Colonic mucosa (tissue), 4 donors: ENCODE measurements at regions not wholly inside any gene's neighbourhood (a gene's known extent, or its start where the extent isn't known, plus 50 kb on each side); places are given as distances from the start of the nearest gene placed in this dataset.

Experiments
- DNase-seq: peaks from one replicate; pipeline ENCODE4 v3.0.0-alpha.2; 2020
- H3K27ac ChIP-seq: fragments of 200-600 bp; one replicate; pipeline ENCODE4 v1.8.0; 2021
- H3K27me3 ChIP-seq: fragments of 200-600 bp; one replicate; pipeline ENCODE4 v1.8.0; 2021
- H3K36me3 ChIP-seq: fragments of 200-600 bp; one replicate; pipeline ENCODE4 v1.8.0; 2021
- H3K4me1 ChIP-seq: fragments of 200-600 bp; one replicate; pipeline ENCODE4 v1.8.0; 2021; ENCODE audit warnings: mild to moderate bottlenecking
- H3K4me3 ChIP-seq: fragments of 200-600 bp; one replicate; pipeline ENCODE4 v1.8.0; 2021
- H3K9ac ChIP-seq, 2 donors: one replicate each; pipeline ENCODE4 v1.7.0; 2013; ENCODE audit warnings: control low read depth in 2 of 2, low read depth in 2 of 2, low read length in 2 of 2
- H3K9me3 ChIP-seq: fragments of 200-600 bp; one replicate; pipeline ENCODE4 v1.8.0; 2021
- intact Hi-C: fragments of 100-400 bp; cut with DNase I; formaldehyde crosslinking; loops from one replicate; pipeline ENCODE4 v1.14.1; 2022
- TF ChIP-seq, protein P1 (sequence below): fragments of 200-600 bp; IDR thresholded peaks from one replicate; pipeline ENCODE4 v1.8.0; 2022; ENCODE audit warnings: antibody characterized with exemption, mild to moderate bottlenecking
- donor health status: healthy.
- donor health status: DM: no; HTN: no; CAD: no.
- donor health status: DM: no; HTN: no; CAD: no.

DNA sequence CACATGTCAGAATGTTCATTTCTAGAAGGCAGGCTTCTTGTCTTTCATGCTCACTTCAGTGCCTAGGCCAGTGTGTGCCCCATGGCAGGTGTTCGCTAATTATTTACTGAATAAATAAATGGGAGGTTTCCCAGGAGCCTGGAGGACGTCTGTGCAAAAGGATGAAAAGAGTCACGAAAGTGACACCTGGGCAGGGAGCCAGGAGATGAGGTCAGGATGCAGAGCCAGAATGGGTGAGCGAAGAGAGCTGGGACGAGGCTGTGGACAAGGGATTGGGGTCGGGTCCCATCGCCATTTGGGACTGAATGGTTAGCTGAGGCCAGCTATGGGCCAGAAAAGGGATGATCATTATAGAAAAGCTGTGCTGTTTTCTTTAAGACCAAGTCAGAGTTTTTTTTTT is 560.4 kb downstream of the TBC1D22A start:
- Histone ChIP-seq H3K4me1 (no peaks in the 10 kb centered on the region), H3K4me3 (no peak overlapping the region), H3K27ac (no peak overlapping the region), H3K9ac (no peak overlapping the region), H3K27me3 (no peaks in the 10 kb centered on the region), H3K9me3 (no peaks in the 10 kb centered on the region), H3K36me3 (no peaks in the 10 kb centered on the region)
- intact Hi-C loops = no loop called here
- DNase-seq = no peak
- TF ChIP-seq, protein P1, sequence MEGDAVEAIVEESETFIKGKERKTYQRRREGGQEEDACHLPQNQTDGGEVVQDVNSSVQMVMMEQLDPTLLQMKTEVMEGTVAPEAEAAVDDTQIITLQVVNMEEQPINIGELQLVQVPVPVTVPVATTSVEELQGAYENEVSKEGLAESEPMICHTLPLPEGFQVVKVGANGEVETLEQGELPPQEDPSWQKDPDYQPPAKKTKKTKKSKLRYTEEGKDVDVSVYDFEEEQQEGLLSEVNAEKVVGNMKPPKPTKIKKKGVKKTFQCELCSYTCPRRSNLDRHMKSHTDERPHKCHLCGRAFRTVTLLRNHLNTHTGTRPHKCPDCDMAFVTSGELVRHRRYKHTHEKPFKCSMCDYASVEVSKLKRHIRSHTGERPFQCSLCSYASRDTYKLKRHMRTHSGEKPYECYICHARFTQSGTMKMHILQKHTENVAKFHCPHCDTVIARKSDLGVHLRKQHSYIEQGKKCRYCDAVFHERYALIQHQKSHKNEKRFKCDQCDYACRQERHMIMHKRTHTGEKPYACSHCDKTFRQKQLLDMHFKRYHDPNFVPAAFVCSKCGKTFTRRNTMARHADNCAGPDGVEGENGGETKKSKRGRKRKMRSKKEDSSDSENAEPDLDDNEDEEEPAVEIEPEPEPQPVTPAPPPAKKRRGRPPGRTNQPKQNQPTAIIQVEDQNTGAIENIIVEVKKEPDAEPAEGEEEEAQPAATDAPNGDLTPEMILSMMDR = no peak

DNA sequence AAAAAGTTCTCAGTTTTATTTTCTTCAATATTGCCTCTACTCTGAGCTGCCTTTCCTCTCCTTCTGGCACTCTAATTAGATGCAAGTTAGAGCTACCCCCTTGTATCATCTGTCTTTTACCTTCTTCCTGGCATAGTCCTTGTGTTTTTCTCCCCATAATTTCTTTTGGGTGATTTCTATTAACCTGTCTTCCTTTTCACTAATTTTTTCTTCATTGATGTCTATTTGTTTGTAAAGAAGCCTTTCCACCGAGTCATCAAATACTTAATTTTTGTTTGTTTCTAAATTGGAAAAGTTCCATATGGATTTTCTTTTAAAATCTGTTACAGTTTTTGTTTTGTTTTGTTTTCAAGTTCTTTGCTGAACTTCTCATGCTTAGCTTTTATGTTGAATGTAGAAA is 558.1 kb downstream of the TBC1D22A start:
- intact Hi-C loops = no loop called here
- Histone ChIP-seq H3K27me3 (no peaks in the 10 kb centered on the region), H3K27ac (no peak overlapping the region), H3K9me3 (no peaks in the 10 kb centered on the region), H3K4me1 (no peaks in the 10 kb centered on the region), H3K9ac (no peak overlapping the region), H3K4me3 (no peak overlapping the region), H3K36me3 (no peaks in the 10 kb centered on the region)
- DNase-seq = no peak
- TF ChIP-seq, protein P1 = no peak

DNA sequence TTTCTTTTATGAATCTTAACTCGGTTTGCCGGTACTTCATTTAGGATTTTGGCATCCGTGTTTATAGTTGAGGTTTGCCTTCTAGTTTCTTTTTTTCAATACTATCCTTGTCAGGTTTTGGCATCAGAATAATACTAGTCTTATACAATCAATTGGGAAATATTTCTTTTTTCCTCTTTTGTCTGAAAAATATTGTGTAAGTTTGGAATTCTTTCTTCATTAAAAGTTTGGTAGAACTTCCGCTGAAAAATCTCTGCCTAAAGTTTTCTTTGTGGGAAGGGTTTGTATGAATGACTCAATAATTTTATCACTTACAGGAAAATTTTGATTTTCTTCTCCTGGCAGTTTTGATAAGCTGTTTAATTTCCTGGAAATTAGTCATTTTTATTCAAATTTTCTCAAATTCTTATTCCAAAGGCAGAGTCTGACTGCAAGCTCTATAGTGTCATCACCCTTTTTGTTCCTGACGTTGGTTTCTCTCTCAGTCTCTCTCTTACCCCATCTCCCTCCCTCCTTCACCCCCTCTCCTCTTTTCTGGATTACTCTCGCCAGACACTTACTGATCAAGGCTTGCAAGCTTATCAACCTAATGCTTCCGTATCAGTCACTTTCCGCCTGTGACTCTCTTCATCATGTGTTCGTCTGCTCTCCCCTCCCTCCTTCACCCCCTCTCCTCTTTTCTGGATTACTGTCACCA is 555.7 kb downstream of the TBC1D22A start:
- Histone ChIP-seq H3K27ac (no peak overlapping the region), H3K36me3 (no peaks in the 10 kb centered on the region), H3K9me3 (no peaks in the 10 kb centered on the region), H3K4me3 (no peak overlapping the region), H3K4me1 (no peaks in the 10 kb centered on the region), H3K9ac (no peak overlapping the region), H3K27me3 (no peaks in the 10 kb centered on the region)
- no peak for DNase-seq
- TF ChIP-seq, protein P1 = no peak
- intact Hi-C loops = no loop called here

DNA sequence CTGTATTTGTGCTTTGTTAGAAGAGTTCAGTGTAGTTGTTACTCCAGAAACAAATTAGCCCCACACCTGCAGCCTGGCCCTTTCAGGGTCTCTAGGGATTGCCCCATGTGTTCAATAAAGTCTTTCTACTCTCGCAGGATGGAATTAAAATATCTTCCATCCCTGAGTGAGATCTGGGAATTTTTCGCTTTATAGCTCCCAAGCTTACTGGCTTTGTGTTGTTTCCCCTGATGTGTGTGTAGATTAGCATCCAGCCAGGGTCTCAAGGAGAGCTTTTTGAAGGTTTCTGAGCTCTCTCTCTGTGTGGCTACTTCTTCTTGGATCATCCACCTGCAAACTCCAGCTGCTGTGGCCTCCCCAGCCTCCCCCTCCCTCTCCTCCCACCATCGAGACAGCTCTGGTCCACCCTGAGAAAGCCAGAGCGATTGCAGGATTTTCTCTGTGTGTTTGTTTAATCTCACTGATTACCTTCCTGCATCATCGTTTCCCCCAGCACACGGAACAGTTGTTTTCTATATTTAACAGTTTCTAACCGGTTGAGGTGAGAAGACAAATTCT is 553.5 kb downstream of the TBC1D22A start:
- DNase-seq = no peak
- H3K4me3 ChIP-seq = no peak overlapping the region
- H3K27ac ChIP-seq = no peak overlapping the region
- no peaks in the 10 kb centered on the region for H3K36me3 ChIP-seq
- TF ChIP-seq, protein P1 = no peak
- no peaks in the 10 kb centered on the region for H3K9me3 ChIP-seq
- no peaks in the 10 kb centered on the region for H3K27me3 ChIP-seq
- no peaks in the 10 kb centered on the region for H3K4me1 ChIP-seq
- no peak overlapping the region for H3K9ac ChIP-seq
- intact Hi-C loops = no loop called here

DNA sequence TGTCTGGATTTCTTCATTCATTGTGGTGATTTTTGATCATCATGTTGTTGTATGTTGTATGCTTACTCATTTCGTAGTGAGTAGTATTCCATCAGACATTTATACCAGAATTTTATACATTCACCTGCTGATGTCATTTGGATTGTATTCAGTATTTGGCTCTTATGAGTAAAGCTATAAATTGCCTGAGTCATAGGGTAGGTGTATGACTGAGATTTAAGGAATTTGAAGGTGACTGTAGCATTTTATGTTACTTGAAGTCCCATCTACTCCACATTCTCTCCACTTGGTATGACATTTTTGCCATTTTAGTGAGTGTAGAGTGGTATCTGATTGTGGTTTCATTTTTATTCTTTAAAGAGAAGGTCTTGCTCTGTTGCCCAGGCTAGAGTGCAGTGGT is 548.2 kb downstream of the TBC1D22A start:
- DNase-seq = no peak
- no peaks in the 10 kb centered on the region for H3K9me3 ChIP-seq
- H3K27ac ChIP-seq = no peak overlapping the region
- no peak overlapping the region for H3K4me3 ChIP-seq
- no peaks in the 10 kb centered on the region for H3K36me3 ChIP-seq
- TF ChIP-seq, protein P1 = no peak
- no peaks in the 10 kb centered on the region for H3K27me3 ChIP-seq
- no peak overlapping the region for H3K9ac ChIP-seq
- H3K4me1 ChIP-seq = no peaks in the 10 kb centered on the region
- intact Hi-C loops = no loop called here
